Omental fat pad (tissue), 3 donors: ENCODE measurements at regions not wholly inside any gene's neighbourhood (a gene's known extent, or its start where the extent isn't known, plus 50 kb on each side); places are given as distances from the start of the nearest gene placed in this dataset.

Experiments
- ATAC-seq: fragments of 150-250 bp; one replicate; pipeline ENCODE4 v1.9.1; 2016; ENCODE audit warnings: mild to moderate bottlenecking, moderate library complexity; ENCODE audit not compliant: low FRiP score
- DNase-seq: peaks from one replicate; pipeline ENCODE4 v3.0.0-alpha.2; 2019; ENCODE audit warnings: low spot score
- TF ChIP-seq, protein P1 (sequence below), 3 donors: fragments of 450-650 bp; IDR thresholded peaks; one replicate each; pipeline ENCODE4 v1.5.1; 2016 to 2017; ENCODE audit warnings: antibody characterized with exemption in 3 of 3, mild to moderate bottlenecking in 3 of 3, moderate library complexity in 2 of 3

DNA sequence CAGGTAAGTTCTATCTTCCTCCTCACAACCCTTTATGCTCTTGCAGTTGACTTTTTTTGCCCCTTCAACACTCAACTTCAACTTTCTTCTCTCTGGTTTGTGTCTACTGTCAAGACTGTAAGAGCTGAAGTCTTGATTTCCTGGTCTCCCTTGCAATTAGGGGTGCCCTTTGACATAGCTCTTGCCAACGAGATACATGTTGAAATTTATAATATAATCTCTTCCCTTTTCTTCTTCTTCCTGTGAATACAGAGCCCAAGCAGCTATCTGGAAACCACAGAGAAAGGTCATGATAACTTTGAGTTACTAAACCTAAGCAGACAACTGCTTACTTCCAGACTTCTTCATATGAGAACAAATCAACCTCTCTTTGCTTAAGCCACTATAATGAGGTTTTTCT lies 163.5 kb downstream of the MC4R start:
- TF ChIP-seq, protein P1, sequence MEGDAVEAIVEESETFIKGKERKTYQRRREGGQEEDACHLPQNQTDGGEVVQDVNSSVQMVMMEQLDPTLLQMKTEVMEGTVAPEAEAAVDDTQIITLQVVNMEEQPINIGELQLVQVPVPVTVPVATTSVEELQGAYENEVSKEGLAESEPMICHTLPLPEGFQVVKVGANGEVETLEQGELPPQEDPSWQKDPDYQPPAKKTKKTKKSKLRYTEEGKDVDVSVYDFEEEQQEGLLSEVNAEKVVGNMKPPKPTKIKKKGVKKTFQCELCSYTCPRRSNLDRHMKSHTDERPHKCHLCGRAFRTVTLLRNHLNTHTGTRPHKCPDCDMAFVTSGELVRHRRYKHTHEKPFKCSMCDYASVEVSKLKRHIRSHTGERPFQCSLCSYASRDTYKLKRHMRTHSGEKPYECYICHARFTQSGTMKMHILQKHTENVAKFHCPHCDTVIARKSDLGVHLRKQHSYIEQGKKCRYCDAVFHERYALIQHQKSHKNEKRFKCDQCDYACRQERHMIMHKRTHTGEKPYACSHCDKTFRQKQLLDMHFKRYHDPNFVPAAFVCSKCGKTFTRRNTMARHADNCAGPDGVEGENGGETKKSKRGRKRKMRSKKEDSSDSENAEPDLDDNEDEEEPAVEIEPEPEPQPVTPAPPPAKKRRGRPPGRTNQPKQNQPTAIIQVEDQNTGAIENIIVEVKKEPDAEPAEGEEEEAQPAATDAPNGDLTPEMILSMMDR (IDR thresholded peaks at IDR 0.05): no peak
- no peak for DNase-seq
- ATAC-seq: no peak

DNA sequence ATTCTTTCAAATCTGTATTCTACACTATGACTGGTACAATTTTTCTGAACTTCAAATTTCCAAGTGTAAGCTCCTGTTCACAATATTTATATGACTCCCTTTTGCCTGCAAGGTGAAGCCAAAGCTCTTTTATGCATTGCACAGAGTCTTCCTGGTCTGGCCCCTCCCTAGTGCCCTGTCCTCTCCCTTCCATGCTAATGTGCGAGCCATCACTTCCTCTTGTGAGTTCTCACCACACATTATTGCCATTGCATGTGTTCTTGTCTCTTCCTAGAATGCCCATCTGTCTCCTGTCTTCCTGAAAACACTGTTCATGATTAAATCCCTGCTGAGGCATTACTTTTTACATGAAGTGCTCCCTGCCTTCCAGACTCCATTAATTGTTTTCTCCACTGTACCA lies 169.9 kb downstream of the MC4R start:
- ATAC-seq: no peak
- TF ChIP-seq, protein P1 (IDR thresholded peaks at IDR 0.05): no peak
- no peak for DNase-seq

DNA sequence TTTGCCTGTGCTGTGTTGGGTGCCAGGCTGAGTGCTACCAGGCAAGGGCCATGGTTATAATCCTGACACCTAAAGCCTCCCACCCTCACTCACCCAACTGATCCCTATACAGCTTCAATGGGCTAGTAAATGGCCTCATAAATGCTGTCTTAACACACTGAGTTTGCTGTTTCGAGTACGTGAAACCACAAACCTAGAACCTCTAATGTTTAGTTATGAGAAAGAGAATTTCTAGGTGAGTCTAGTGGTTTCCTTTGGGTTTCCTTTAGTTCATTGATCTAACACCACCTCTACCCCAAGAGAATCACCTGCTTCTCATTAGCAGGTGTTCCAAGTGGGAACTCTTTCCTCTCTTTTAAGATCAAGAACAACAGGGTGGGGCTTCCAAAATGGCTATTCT lies 172.0 kb downstream of the MC4R start:
- DNase-seq: no peak
- TF ChIP-seq, protein P1 (IDR thresholded peaks at IDR 0.05): no peak
- ATAC-seq: no peak

DNA sequence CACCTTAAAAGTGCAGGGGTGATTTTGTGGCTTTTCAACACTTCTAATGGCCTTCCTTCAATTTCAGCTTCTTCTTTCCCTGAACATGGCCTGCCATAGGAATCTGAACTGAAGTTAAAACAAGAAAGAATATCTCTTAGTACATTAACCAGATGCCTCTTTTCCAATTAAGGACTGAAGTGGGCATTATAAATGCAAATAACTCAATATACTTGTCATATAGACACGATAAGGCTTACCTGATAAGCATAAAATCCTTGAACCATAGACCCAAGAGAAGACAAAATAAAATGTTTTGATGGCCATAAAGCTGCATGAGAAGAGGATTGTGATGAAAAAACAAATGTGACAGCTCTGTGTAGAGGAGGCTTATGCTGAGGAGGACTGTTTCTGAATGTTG lies 173.1 kb downstream of the MC4R start:
- no peak for ATAC-seq
- DNase-seq: no peak
- TF ChIP-seq, protein P1 (IDR thresholded peaks at IDR 0.05): no peak

DNA sequence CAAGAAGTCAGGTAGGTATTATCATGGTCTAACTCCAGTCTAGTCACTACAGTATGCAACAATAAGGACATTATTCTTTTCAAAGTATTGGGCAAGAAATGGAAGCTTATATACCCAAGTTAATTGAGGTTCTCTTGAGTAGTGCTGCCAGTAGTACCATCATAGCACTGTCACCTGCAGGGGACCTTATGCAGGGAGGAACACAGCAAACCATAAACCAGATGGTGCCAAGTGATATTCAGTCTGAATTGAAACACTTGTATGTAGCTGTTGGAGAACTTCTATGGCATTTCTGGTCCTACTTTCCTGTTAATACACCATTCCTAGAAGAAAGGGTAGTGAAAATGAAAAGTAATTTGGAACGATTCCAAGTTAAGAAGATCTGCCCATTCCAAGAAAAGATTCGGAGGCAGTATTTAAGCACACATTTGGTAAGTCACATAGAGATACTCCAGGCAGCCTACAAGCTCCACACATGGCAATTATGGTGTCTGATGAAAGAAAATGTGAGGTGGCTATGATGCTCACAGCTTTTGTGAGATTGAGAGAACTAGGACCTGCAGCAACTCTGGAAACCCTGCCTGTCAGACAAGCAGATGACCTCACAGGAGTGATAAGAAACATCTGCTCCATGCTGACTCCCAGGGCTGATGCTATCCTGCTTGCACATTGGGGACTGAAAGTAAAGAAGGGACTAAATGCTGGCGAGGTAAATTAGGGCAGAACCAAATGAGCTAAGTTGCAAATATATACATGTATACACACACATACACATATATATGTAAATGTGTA lies 174.7 kb downstream of the MC4R start:
- DNase-seq (no peak), ATAC-seq (no peak)
- TF ChIP-seq, protein P1 (IDR thresholded peaks at IDR 0.05): no peak

DNA sequence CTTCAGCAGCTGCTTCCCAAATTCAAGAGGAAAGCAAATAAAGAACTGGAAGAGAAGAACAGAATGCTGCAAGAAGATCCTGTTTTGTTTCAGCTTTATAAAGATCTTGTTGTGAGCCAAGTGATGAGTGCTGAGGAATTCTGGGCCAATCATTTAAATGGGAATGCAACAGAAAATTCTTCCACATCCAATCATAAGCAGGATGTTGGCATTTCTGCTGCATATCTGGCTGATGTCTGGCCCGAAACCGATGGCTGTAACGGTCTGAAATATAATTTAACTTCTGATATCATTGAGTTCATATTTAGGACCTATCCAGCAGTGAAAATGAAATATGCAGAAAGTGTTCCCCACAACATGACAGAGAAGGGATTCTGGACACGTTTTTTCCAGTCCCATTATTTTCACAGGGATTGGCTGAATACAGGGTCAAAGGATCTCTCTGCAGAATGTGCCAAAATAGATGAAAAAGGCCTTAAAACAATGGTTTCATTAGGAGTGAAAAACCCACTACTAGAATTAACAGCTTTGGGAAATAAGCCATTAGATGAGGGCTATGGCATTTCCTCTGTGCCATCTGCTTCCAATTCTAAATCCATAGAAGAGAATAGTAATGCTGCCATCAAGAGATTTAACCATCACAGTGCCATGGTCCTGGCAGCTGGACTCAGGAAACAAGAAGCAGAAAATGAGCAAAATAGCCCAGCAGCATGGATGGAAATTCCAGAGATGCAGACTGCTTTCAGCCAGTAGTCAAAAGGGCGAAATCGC lies 175.6 kb downstream of the MC4R start:
- DNase-seq (no peak), ATAC-seq (no peak)
- TF ChIP-seq, protein P1 (IDR thresholded peaks at IDR 0.05): no peak
